Left ventricle myocardium inferior (tissue), 1 donor: ENCODE measurements at regions not wholly inside any gene's neighbourhood (a gene's known extent, or its start where the extent isn't known, plus 50 kb on each side); places are given as distances from the start of the nearest gene placed in this dataset.

Experiments used
- DNase-seq: peaks from one replicate; pipeline ENCODE4 v3.0.0-alpha.2; 2020
- H3K27ac ChIP-seq: fragments of 200-600 bp; replicated peaks from 2 replicates; pipeline ENCODE4 v1.8.0; 2021
- H3K27me3 ChIP-seq: fragments of 200-600 bp; 2 replicates; pipeline ENCODE4 v1.8.0; 2021; ENCODE audit warnings: low read depth
- H3K36me3 ChIP-seq: fragments of 200-600 bp; 2 replicates; pipeline ENCODE4 v1.8.0; 2021
- H3K4me1 ChIP-seq: fragments of 200-600 bp; 2 replicates; pipeline ENCODE4 v1.8.0; 2021
- H3K4me3 ChIP-seq: fragments of 200-600 bp; 2 replicates; pipeline ENCODE4 v1.8.0; 2021; ENCODE audit warnings: mild to moderate bottlenecking, moderate library complexity
- H3K9me3 ChIP-seq: fragments of 200-600 bp; replicated peaks from 2 replicates; pipeline ENCODE4 v1.8.0; 2021
- intact Hi-C: fragments of 100-400 bp; cut with micrococcal nuclease; formaldehyde crosslinking; loops from one replicate; pipeline ENCODE4 v1.11.0; 2022
- TF ChIP-seq, protein P1 (sequence below): fragments of 200-600 bp; IDR thresholded peaks from 2 replicates; pipeline ENCODE4 v1.8.0; 2021; ENCODE audit warnings: antibody characterized with exemption, mild to moderate bottlenecking, borderline replicate concordance
- donor health status: DM: no; HTN: yes; CAD: no; lungs with severe emphysema.

DNA sequence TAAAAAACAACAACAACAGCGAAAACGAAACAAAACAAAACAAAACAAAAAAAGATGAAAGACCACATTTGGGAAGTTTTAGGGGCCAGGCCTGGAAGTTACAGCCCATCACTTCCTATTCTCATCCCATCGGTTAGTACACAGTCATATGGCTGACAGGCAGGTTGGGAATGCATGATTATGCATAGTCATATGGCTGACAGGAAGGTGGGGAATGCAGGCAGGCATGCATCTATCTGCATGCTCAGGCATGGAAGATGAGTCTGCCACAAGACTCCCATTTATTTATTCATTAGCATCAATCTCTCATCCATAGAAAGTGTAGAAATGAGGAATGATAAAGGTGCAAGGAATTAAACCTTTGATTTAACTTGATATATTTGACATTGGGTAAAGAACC, 325.3 kb upstream of the MEX3C start:
- Histone ChIP-seq H3K9me3 (no peaks in the 10 kb centered on the region), H3K4me3 (no peak overlapping the region), H3K27ac (no peak overlapping the region), H3K27me3 (no peaks in the 10 kb centered on the region), H3K36me3 (no peaks in the 10 kb centered on the region), H3K4me1 (no peaks in the 10 kb centered on the region)
- TF ChIP-seq, protein P1, sequence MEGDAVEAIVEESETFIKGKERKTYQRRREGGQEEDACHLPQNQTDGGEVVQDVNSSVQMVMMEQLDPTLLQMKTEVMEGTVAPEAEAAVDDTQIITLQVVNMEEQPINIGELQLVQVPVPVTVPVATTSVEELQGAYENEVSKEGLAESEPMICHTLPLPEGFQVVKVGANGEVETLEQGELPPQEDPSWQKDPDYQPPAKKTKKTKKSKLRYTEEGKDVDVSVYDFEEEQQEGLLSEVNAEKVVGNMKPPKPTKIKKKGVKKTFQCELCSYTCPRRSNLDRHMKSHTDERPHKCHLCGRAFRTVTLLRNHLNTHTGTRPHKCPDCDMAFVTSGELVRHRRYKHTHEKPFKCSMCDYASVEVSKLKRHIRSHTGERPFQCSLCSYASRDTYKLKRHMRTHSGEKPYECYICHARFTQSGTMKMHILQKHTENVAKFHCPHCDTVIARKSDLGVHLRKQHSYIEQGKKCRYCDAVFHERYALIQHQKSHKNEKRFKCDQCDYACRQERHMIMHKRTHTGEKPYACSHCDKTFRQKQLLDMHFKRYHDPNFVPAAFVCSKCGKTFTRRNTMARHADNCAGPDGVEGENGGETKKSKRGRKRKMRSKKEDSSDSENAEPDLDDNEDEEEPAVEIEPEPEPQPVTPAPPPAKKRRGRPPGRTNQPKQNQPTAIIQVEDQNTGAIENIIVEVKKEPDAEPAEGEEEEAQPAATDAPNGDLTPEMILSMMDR = no peak
- intact Hi-C loops = no loop called here
- DNase-seq = no peak

- Histone ChIP-seq H3K27me3 (no peaks in the 10 kb centered on the region), H3K27ac (no peak overlapping the region), H3K4me1 (no peaks in the 10 kb centered on the region), H3K9me3 (no peaks in the 10 kb centered on the region), H3K36me3 (no peaks in the 10 kb centered on the region), H3K4me3 (no peak overlapping the region)
- no peak for DNase-seq
- TF ChIP-seq, protein P1 = no peak
- intact Hi-C loops = no loop called here
Measured at GRCh38 chr18:51523671-51524070, 326.2 kb upstream of the MEX3C start.

GRCh38 chr18:51525453-51526225, 328.2 kb upstream of the MEX3C start:
- Histone ChIP-seq H3K27ac (no peak overlapping the region), H3K9me3 (no peaks in the 10 kb centered on the region), H3K4me1 (no peaks in the 10 kb centered on the region), H3K27me3 (no peaks in the 10 kb centered on the region), H3K36me3 (no peaks in the 10 kb centered on the region), H3K4me3 (no peak overlapping the region)
- TF ChIP-seq, protein P1 = no peak
- DNase-seq = no peak
- intact Hi-C loops = no loop called here

GRCh38 chr18:51527826-51528225, 330.3 kb upstream of the MEX3C start:
- Histone ChIP-seq H3K4me1 (no peaks in the 10 kb centered on the region), H3K27me3 (no peaks in the 10 kb centered on the region), H3K27ac (no peak overlapping the region), H3K4me3 (no peak overlapping the region), H3K9me3 (no peaks in the 10 kb centered on the region), H3K36me3 (no peaks in the 10 kb centered on the region)
- DNase-seq = no peak
- TF ChIP-seq, protein P1 = no peak
- intact Hi-C loops = no loop called here

DNA sequence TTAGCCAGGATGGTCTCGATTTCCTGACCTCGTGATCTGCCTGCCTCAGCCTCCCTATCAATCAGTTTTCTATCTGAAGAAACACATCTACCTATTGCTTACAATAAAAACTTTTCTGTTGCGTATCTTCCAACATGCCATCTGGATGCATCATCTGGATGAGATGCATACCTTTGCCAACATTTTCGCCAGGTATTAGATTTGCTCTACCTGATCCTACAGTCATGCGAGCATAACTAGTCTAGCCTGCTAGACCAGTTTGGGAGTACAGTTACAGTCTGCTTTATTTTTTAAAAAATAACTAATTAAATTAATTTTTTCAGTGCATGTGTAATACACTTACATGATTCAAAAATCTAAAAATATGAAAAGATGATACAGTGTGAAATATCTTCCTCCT, 334.0 kb upstream of the MEX3C start:
- intact Hi-C loops = no loop called here
- no peaks in the 10 kb centered on the region for H3K9me3 ChIP-seq
- H3K4me1 ChIP-seq = peaks cover 4% of the 10 kb centered on the region
- no peak for DNase-seq
- H3K36me3 ChIP-seq = no peaks in the 10 kb centered on the region
- no peaks in the 10 kb centered on the region for H3K27me3 ChIP-seq
- no peak overlapping the region for H3K27ac ChIP-seq
- no peak overlapping the region for H3K4me3 ChIP-seq
- TF ChIP-seq, protein P1 = no peak
